Vagina (tissue), 2 donors: ENCODE measurements at regions not wholly inside any gene's neighbourhood (a gene's known extent, or its start where the extent isn't known, plus 50 kb on each side); places are given as distances from the start of the nearest gene placed in this dataset.
A peak's percentile ranks its signal among the peaks of the same experiment; 100 is the strongest.

Experiments
- DNase-seq, 2 donors: peaks; one replicate each; pipeline ENCODE4 v3.0.0-alpha.2; 2017; ENCODE audit errors: extremely low spot score in 2 of 2
- H3K27ac ChIP-seq: fragments of 200-600 bp; sonication (generic); one replicate; pipeline ENCODE4 v1.5.1; 2019
- H3K27me3 ChIP-seq: fragments of 200-600 bp; sonication (generic); one replicate; pipeline ENCODE4 v1.5.1; 2019
- H3K36me3 ChIP-seq, 2 donors: fragments of 200-600 bp; sonication (generic); one replicate each; pipeline ENCODE4 v1.5.1; 2017 to 2019
- H3K4me1 ChIP-seq: fragments of 200-600 bp; sonication (generic); one replicate; pipeline ENCODE4 v1.5.1; 2019
- H3K4me3 ChIP-seq, 2 donors: fragments of 200-600 bp; sonication (generic); 1 replicate in 1 of 2; 2 replicates in 1 of 2; pipeline ENCODE4 v1.5.1; 2016 to 2019
- H3K9me3 ChIP-seq: fragments of 200-600 bp; sonication (generic); one replicate; pipeline ENCODE4 v1.5.1; 2019
- POLR2A ChIP-seq, 2 donors: fragments of 450-650 bp; IDR thresholded peaks; one replicate each; pipeline ENCODE4 v1.6.1; 2017; ENCODE audit warnings: antibody characterized with exemption in 2 of 2, mild to moderate bottlenecking in 2 of 2, moderate library complexity in 2 of 2
- POLR2AphosphoS5 ChIP-seq, 2 donors: sonication (generic); formaldehyde crosslinking; IDR thresholded peaks; one replicate each; pipeline ENCODE4 v1.9.0; 2017; ENCODE audit warnings: antibody characterized with exemption in 2 of 2, mild to moderate bottlenecking in 2 of 2, low read depth in 1 of 2; ENCODE audit not compliant: insufficient read depth in 1 of 2
- intact Hi-C: fragments of 100-400 bp; cut with DNase I; formaldehyde crosslinking; loops from one replicate; pipeline ENCODE4 v1.15.1; 2023
- TF ChIP-seq, protein P1 (sequence below), 3 experiments: fragments of 450-650 bp in 2 of 3; fragments of 200-600 bp in 1 of 3; sonication (generic) in 1 of 3; IDR thresholded peaks; one replicate each; pipeline ENCODE4 v1.5.1; 2017 to 2019; ENCODE audit warnings: antibody characterized with exemption in 3 of 3, mild to moderate bottlenecking in 2 of 3, moderate library complexity in 2 of 3

DNA sequence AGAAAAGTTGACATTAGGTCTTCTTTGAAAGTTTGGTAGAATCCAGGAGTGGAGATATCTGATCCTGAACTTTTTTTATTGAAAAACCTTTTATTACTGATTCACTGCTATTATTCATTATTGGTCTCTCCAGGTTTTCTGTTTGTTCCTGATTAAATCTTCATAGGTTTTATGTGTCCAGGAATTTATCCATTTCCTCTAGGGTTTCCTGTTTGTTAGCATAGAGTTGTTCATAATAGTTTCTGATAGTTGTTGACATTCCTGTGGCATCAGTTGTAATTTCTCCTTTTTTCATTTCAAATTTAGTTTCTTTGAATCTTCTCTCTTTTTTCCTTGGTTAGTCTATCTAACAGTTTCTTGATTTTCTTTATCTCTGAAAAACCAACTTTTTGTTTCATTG lies 370.3 kb downstream of the SLC6A15 start:
- Histone ChIP-seq H3K9me3 (no peaks in the 10 kb centered on the region), H3K4me3 (no peak overlapping the region), H3K27me3 (no peaks in the 10 kb centered on the region), H3K27ac (no peak overlapping the region), H3K4me1 (no peaks in the 10 kb centered on the region), H3K36me3 (no peaks in the 10 kb centered on the region)
- no peak for DNase-seq
- TF ChIP-seq POLR2A (IDR thresholded peaks at IDR 0.05) (no peak), POLR2AphosphoS5 (IDR thresholded peaks at IDR 0.05; ENCODE audit: insufficient read depth in 1 of 2, low read depth in 1 of 2) (no peak)
- TF ChIP-seq, protein P1, sequence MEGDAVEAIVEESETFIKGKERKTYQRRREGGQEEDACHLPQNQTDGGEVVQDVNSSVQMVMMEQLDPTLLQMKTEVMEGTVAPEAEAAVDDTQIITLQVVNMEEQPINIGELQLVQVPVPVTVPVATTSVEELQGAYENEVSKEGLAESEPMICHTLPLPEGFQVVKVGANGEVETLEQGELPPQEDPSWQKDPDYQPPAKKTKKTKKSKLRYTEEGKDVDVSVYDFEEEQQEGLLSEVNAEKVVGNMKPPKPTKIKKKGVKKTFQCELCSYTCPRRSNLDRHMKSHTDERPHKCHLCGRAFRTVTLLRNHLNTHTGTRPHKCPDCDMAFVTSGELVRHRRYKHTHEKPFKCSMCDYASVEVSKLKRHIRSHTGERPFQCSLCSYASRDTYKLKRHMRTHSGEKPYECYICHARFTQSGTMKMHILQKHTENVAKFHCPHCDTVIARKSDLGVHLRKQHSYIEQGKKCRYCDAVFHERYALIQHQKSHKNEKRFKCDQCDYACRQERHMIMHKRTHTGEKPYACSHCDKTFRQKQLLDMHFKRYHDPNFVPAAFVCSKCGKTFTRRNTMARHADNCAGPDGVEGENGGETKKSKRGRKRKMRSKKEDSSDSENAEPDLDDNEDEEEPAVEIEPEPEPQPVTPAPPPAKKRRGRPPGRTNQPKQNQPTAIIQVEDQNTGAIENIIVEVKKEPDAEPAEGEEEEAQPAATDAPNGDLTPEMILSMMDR (IDR thresholded peaks at IDR 0.05), result no peak
- intact Hi-C loops, result no loop called here

DNA sequence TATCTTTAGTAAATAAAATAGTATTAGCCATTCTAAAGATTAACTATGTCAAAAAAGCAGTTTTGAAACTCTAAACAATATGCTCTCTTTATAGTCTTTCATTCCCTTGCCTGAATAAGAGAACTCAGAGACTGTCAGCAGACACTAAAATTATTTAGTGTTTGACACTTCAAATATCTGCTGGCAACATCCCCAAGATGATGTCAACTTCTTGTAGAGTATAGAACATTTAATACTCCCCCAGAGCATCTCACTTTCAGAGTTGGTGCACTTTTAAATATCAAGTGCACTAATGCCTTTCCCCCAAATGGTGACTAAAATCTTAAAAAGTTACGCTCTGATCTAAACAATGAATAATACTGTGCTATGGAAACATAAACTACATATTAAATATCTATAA lies 374.9 kb downstream of the SLC6A15 start:
- Histone ChIP-seq H3K36me3 (no peaks in the 10 kb centered on the region), H3K27me3 (no peaks in the 10 kb centered on the region), H3K9me3 (no peaks in the 10 kb centered on the region), H3K4me1 (no peaks in the 10 kb centered on the region), H3K27ac (no peak overlapping the region), H3K4me3 (no peak overlapping the region)
- no peak for TF ChIP-seq POLR2AphosphoS5 (IDR thresholded peaks at IDR 0.05; ENCODE audit: insufficient read depth in 1 of 2, low read depth in 1 of 2)
- TF ChIP-seq, protein P1 (IDR thresholded peaks at IDR 0.05), result no peak
- TF ChIP-seq POLR2A (IDR thresholded peaks at IDR 0.05), result no peak
- intact Hi-C loops, result no loop called here
- no peak for DNase-seq

DNA sequence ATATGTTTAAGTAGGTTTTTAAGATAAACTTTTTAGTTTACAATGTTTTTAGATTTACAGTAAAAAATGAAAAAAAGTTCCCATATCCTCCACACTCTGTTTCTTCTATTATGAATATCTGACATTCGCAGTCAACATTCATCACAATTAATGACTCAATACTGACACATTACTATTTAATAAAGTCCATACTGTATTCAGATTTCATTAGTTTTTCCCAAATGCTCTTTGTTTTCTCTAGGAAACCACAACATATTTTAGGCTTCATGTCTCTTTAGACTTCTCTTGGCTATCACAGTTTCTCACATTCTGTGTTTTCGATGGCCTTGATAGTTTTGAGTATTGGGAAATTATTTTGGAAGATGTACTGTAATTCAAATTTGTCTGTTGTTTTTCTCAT lies 399.8 kb downstream of the SLC6A15 start:
- intact Hi-C loops, result no loop called here
- Histone ChIP-seq H3K27ac (no peak overlapping the region), H3K27me3 (no peaks in the 10 kb centered on the region), H3K36me3 (no peaks in the 10 kb centered on the region), H3K4me3 (no peak overlapping the region), H3K9me3 (no peaks in the 10 kb centered on the region), H3K4me1 (peaks cover 7% of the 10 kb centered on the region)
- TF ChIP-seq POLR2A (IDR thresholded peaks at IDR 0.05), result no peak
- TF ChIP-seq, protein P1 (IDR thresholded peaks at IDR 0.05), result no peak
- TF ChIP-seq POLR2AphosphoS5 (IDR thresholded peaks at IDR 0.05; ENCODE audit: insufficient read depth in 1 of 2, low read depth in 1 of 2), result no peak
- no peak for DNase-seq

DNA sequence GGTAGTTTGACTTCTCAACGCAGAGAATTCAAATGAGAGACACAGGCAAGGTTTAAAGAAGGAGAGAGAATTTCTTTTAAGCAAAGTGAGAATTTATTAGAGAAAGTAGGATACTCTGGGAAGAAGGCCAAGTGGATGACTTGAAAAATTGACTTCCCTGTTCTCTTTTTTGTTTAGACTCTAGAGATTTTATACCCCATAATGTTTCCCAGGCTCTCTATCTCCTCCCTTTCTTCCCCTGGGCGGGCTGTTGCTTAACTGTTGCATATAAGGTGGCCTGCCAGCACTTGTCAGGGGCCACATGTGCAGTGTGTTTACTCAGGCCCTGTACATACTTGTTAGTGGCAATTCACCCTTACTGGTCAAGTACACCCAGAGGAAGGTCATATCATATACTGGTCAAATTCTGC lies 403.7 kb downstream of the SLC6A15 start:
- no peaks in the 10 kb centered on the region for H3K9me3 ChIP-seq
- H3K4me1 ChIP-seq, result peaks cover 7% of the 10 kb centered on the region
- no peak for TF ChIP-seq POLR2A (IDR thresholded peaks at IDR 0.05)
- no peaks in the 10 kb centered on the region for H3K27me3 ChIP-seq
- no peak overlapping the region for H3K4me3 ChIP-seq
- peak overlapping the region; percentile 1 for H3K27ac ChIP-seq
- intact Hi-C loops, result no loop called here
- no peak for DNase-seq
- no peaks in the 10 kb centered on the region for H3K36me3 ChIP-seq

DNA sequence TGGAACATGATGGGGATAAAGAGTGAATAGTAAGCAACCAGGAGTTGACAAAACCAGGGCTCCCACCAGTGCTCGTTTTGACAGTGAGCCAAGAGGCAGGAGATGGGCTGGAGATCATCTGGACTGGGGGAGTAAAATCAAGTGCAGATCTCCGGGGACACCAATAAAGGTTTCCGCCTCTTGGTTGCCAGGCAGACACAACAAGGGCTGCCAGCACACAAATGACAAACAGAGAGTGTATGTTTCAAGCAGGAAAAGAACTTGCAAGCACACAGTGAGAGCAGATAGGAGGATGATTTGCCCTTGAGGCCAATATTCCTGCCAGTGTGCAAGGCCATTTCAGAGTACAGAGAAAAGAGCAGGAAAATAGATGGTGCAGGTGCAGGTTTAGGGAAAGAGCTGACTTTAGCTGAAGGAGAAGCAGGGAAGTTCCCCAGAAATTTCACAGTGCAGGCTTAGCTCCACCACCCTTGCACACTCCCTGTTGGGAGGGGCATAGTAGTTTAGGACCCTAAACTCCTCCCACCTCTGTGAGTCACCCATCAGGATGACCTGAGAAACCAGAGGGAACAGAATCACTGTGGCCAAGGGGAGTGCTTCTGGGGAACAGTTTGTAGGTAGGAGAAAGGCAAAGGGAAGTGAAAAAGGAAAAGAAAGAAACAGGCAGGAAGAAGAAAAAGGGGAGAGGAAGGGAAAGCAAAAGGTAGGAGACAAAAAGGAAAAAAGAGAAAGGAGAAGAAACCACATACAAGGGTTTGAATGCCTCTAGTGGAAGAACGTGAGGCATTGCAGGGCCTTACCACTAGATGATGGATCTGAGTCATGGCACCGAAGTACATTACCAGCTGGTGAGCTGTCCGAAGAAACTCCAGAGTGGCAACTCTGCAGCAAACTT lies 404.4 kb downstream of the SLC6A15 start:
- intact Hi-C loops, result no loop called here
- no peaks in the 10 kb centered on the region for H3K36me3 ChIP-seq
- H3K27ac ChIP-seq, result peak overlapping the region; percentile 1

More for the DNA sequence above, 404.4 kb downstream of the SLC6A15 start:
- H3K27me3 ChIP-seq, result no peaks in the 10 kb centered on the region
- no peak for DNase-seq
- peaks cover 7% of the 10 kb centered on the region for H3K4me1 ChIP-seq
- no peak overlapping the region for H3K4me3 ChIP-seq
- TF ChIP-seq POLR2A (IDR thresholded peaks at IDR 0.05), result no peak
- TF ChIP-seq, protein P1 (IDR thresholded peaks at IDR 0.05), result peak in 1 of 3 experiments; percentile 23
- TF ChIP-seq POLR2AphosphoS5 (IDR thresholded peaks at IDR 0.05; ENCODE audit: insufficient read depth in 1 of 2, low read depth in 1 of 2), result no peak
- H3K9me3 ChIP-seq, result no peaks in the 10 kb centered on the region
